Keratinocyte (primary cell): ENCODE measurements at regions not wholly inside any gene's neighbourhood (a gene's known extent, or its start where the extent isn't known, plus 50 kb on each side); places are given as distances from the start of the nearest gene placed in this dataset.

Source experiments
- DNase-seq: peaks from one replicate; pipeline ENCODE4 v3.0.0-alpha.2; 2011; ENCODE audit warnings: low read depth, missing footprints, low spot score
- FAIRE-seq: peaks from 2 replicates; lab custom pipeline; 2011; peaks lifted over from hg19 to GRCh38; lab: Jason Lieb, UNC
- H2AFZ ChIP-seq: 2 replicates; pipeline ENCODE4 v1.6.0; 2012; ENCODE audit warnings: low read length, control low read depth, inconsistent platforms; ENCODE audit not compliant: control insufficient read depth
- H3K27ac ChIP-seq: 2 replicates; pipeline ENCODE4 v1.5.1; 2011; ENCODE audit warnings: low read length; ENCODE audit not compliant: control insufficient read depth, insufficient read depth
- H3K27me3 ChIP-seq: 3 replicates; pipeline ENCODE4 v1.6.0; 2011; ENCODE audit warnings: low read length; ENCODE audit not compliant: control insufficient read depth, insufficient read depth; ENCODE audit errors: extremely low read depth
- H3K36me3 ChIP-seq, 2 experiments: 2 replicates in 1 of 2; 3 replicates in 1 of 2; pipeline ENCODE4 v1.5.1; 2011; ENCODE audit warnings: low read length in 2 of 2, mild to moderate bottlenecking in 1 of 2; ENCODE audit not compliant: control insufficient read depth in 2 of 2, insufficient read depth in 2 of 2; ENCODE audit errors: extremely low read depth in 1 of 2
- H3K4me1 ChIP-seq: 3 replicates; pipeline ENCODE4 v1.5.1; 2011; ENCODE audit warnings: low read length; ENCODE audit not compliant: control insufficient read depth, insufficient read depth; ENCODE audit errors: extremely low read depth
- H3K4me2 ChIP-seq: 3 replicates; pipeline ENCODE4 v1.6.0; 2011; ENCODE audit warnings: low read depth, low read length; ENCODE audit not compliant: control insufficient read depth, insufficient read depth; ENCODE audit errors: extremely low read depth
- H3K4me3 ChIP-seq, 3 experiments: fragments of 200-600 bp in 1 of 3; sonication (generic) in 1 of 3; 2 replicates in 2 of 3; 3 replicates in 1 of 3; pipeline ENCODE4 v1.5.1; 2011 to 2016; ENCODE audit warnings: low read length in 3 of 3, mild to moderate bottlenecking in 3 of 3, control low read depth in 2 of 3, inconsistent platforms in 1 of 3, low read depth in 1 of 3, mixed read lengths in 1 of 3, mixed run types in 1 of 3, moderate library complexity in 1 of 3; ENCODE audit not compliant: control insufficient read depth in 2 of 3, insufficient read depth in 2 of 3; ENCODE audit errors: extremely low read depth in 1 of 3
- H3K79me2 ChIP-seq: 2 replicates; pipeline ENCODE4 v1.6.0; 2012; ENCODE audit warnings: low read length; ENCODE audit not compliant: control insufficient read depth, insufficient read depth
- H3K9ac ChIP-seq: 3 replicates; pipeline ENCODE4 v1.6.0; 2011; ENCODE audit warnings: low read length; ENCODE audit not compliant: control insufficient read depth, insufficient read depth; ENCODE audit errors: extremely low read depth
- H3K9me1 ChIP-seq: 3 replicates; pipeline ENCODE4 v1.6.0; 2011; ENCODE audit warnings: low read length; ENCODE audit not compliant: control insufficient read depth, insufficient read depth; ENCODE audit errors: extremely low read depth
- H3K9me3 ChIP-seq: 2 replicates; pipeline ENCODE4 v1.5.1; 2012; ENCODE audit warnings: low read depth, low read length; ENCODE audit not compliant: control insufficient read depth
- H4K20me1 ChIP-seq: 3 replicates; pipeline ENCODE4 v1.6.0; 2011; ENCODE audit warnings: low read length; ENCODE audit not compliant: control insufficient read depth, insufficient read depth; ENCODE audit errors: extremely low read depth
- EZH2 ChIP-seq: IDR thresholded peaks from one replicate; pipeline ENCODE4 v1.6.1; 2012; ENCODE audit warnings: inconsistent platforms, mild to moderate bottlenecking, low read length, moderate library complexity
- dilution Hi-C: fragments of 300-500 bp; cut with MboI; formaldehyde crosslinking; loops from one replicate; pipeline ENCODE4 v1.7.0; 2020; ENCODE audit warnings: low sequenced_read_pairs; ENCODE audit not compliant: extremely low pct_ligation_motif_present
- TF ChIP-seq, protein P1 (sequence below), 3 experiments: IDR thresholded peaks in 1 of 3; conservative IDR thresholded peaks in 1 of 3; optimal IDR thresholded peaks in 1 of 3; 2 replicates in 2 of 3; 3 replicates in 1 of 3; pipeline versions ENCODE3 to v1.5.1; 2011; ENCODE audit warnings: low read length in 3 of 3, mild to moderate bottlenecking in 3 of 3, moderate library complexity in 2 of 3, control low read depth in 1 of 3, inconsistent platforms in 1 of 3; ENCODE audit not compliant: insufficient read depth in 2 of 3; ENCODE audit errors: extremely low read depth in 1 of 3

DNA sequence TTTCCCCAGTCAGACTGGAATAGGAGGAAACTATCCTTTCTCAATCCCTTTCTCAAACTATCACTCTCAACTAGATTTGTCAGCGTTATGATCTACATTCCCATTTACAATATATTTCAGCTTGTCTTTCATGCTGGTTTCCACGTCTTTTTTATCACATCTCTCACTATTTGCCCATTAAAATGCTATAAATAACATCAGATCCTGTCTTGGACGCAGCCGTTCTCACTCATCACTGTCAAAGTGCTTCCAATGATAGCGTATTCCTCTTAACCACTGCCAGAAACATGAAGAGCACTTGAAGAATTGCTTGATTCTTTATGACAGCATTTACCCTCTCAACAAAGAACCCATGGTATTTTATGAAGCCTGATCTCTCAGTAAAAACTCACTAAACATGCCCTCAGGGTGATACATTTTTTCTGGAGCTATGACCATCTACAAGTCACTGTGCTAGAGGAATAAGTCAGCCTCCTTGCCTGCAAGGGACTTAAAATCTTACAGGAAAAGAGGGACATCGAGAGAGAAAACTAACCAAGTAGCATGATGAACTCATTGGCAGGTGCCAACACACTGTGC is 205.6 kb upstream of the PFKP start:
- no peak overlapping the region for H3K4me3 ChIP-seq
- H3K4me2 ChIP-seq: no peak overlapping the region
- no peaks in the 10 kb centered on the region for H3K4me1 ChIP-seq
- H3K27ac ChIP-seq: no peak overlapping the region
- H4K20me1 ChIP-seq: no peaks in the 10 kb centered on the region
- H3K9me3 ChIP-seq: peaks cover 2% of the 10 kb centered on the region
- no peaks in the 10 kb centered on the region for H3K36me3 ChIP-seq
- FAIRE-seq (no peak), DNase-seq (no peak)
- no peak overlapping the region for H3K9ac ChIP-seq
- no peak overlapping the region for H2AFZ ChIP-seq
- H3K79me2 ChIP-seq: no peaks in the 10 kb centered on the region
- no peaks in the 10 kb centered on the region for H3K9me1 ChIP-seq
- TF ChIP-seq, protein P1, sequence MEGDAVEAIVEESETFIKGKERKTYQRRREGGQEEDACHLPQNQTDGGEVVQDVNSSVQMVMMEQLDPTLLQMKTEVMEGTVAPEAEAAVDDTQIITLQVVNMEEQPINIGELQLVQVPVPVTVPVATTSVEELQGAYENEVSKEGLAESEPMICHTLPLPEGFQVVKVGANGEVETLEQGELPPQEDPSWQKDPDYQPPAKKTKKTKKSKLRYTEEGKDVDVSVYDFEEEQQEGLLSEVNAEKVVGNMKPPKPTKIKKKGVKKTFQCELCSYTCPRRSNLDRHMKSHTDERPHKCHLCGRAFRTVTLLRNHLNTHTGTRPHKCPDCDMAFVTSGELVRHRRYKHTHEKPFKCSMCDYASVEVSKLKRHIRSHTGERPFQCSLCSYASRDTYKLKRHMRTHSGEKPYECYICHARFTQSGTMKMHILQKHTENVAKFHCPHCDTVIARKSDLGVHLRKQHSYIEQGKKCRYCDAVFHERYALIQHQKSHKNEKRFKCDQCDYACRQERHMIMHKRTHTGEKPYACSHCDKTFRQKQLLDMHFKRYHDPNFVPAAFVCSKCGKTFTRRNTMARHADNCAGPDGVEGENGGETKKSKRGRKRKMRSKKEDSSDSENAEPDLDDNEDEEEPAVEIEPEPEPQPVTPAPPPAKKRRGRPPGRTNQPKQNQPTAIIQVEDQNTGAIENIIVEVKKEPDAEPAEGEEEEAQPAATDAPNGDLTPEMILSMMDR (optimal IDR thresholded peaks at IDR 0.05 in 1 of 3, IDR thresholded peaks at IDR 0.05 in 1 of 3, conservative IDR thresholded peaks at IDR 0.05 in 1 of 3; ENCODE audit: extremely low read depth in 1 of 3, insufficient read depth in 2 of 3, low read length in 3 of 3): no peak
- no peak for TF ChIP-seq EZH2
- H3K27me3 ChIP-seq: no peaks in the 10 kb centered on the region
- dilution Hi-C loops: no loop called here

DNA sequence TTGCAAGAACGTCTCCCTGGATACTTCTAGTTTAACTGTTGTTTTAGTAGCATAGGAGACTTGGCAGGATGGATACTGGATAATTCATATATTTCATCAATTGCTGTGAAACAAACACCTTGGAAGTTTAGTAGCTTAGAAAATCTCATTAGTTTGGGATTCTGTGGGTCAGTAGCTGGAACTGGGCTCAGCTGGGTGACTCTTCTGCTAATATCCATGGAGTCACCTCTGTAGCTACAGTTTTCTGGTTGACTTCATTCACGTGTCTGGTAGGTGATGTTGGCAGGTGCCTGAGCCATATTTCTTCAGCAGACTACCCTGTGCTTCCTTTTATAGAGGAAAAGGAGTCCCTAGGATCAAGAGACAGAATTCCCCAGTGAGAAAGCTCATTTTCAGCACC is 208.9 kb upstream of the PFKP start:
- Histone ChIP-seq H3K9ac (no peak overlapping the region), H3K27ac (no peak overlapping the region), H3K79me2 (no peaks in the 10 kb centered on the region), H3K4me1 (no peaks in the 10 kb centered on the region), H2AFZ (no peak overlapping the region), H3K36me3 (no peaks in the 10 kb centered on the region), H3K4me2 (no peak overlapping the region), H3K9me3 (peaks cover 2% of the 10 kb centered on the region), H3K27me3 (no peaks in the 10 kb centered on the region), H3K9me1 (no peaks in the 10 kb centered on the region), H4K20me1 (no peaks in the 10 kb centered on the region), H3K4me3 (no peak overlapping the region)
- no peak for DNase-seq
- dilution Hi-C loops: no loop called here
- TF ChIP-seq, protein P1 (optimal IDR thresholded peaks at IDR 0.05 in 1 of 3, IDR thresholded peaks at IDR 0.05 in 1 of 3, conservative IDR thresholded peaks at IDR 0.05 in 1 of 3; ENCODE audit: extremely low read depth in 1 of 3, insufficient read depth in 2 of 3, low read length in 3 of 3): no peak
- TF ChIP-seq EZH2: no peak
- no peak for FAIRE-seq
